ENCODE measurements at regions not wholly inside any gene's neighbourhood (a gene's known extent, or its start where the extent isn't known, plus 50 kb on each side); places are given as distances from the start of the nearest gene placed in this dataset.

DNA sequence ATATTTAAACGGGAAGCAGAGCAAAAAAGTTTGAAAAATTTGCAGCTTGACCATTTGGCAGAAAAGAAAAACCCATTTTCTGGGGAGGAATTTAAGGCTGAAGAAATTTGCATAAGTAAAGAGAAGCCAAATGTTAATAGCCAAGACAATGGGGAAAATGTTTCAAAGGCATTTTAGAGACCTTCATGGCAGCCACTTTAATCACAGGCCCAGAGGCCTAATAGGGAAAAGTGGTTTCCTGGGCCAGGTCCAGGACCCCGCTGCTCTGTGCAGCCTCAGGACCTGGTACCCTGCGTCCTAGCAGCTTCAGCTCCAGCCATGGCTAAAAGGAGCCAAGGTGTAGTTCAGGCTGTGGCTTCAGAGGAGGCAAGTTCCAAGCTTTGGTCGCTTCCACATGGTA, 507.3 kb downstream of the SLCO4C1 start:
- Histone ChIP-seq H4K8ac (replicated peaks; ENCODE audit: insufficient read length, low read depth, low read length) (no peak overlapping the region), H2BK12ac (ENCODE audit: insufficient read length, low read depth, low read length) (no peak overlapping the region), H3K23me2 (ENCODE audit: insufficient read length, low read depth, low read length, poor library complexity, severe bottlenecking) (no peaks in the 10 kb centered on the region), H3K4ac (ENCODE audit: low read depth, low read length) (no peak overlapping the region), H2BK15ac (ENCODE audit: low read depth, low read length) (no peak overlapping the region), H3K27ac (ENCODE audit: insufficient read length, low read depth, low read length) (no peak overlapping the region), H3T11ph (ENCODE audit: low read length) (no peak overlapping the region), H3K23ac (ENCODE audit: insufficient read length, low read depth, low read length) (no peak overlapping the region), H3K18ac (ENCODE audit: insufficient read length, low read depth, low read length) (no peak overlapping the region), H3K27me3 (ENCODE audit: insufficient read depth, low read length) (peaks cover 3% of the 10 kb centered on the region; the same call in 1 of the 2 replicates), H3K14ac (ENCODE audit: insufficient read depth, low read length) (no peak overlapping the region; the same call in 1 of the 2 replicates), H2AFZ (ENCODE audit: low read length) (no peak overlapping the region), H3K4me1 (ENCODE audit: insufficient read depth, low read length) (peaks cover 2% of the 10 kb centered on the region; the same call in 1 of the 2 replicates), H2AK5ac (ENCODE audit: insufficient read length, low read length) (no peak overlapping the region), H2BK120ac (ENCODE audit: low read depth, low read length, poor library complexity, severe bottlenecking) (no peak overlapping the region), H4K5ac (ENCODE audit: insufficient read length, low read depth, low read length) (no peak overlapping the region), H3K79me2 (ENCODE audit: insufficient read depth, low read length) (no peaks in the 10 kb centered on the region), H4K91ac (ENCODE audit: insufficient read length, low read depth, low read length) (no peak overlapping the region), H3K9me3 (ENCODE audit: control insufficient read depth, low read depth, low read length) (no peaks in the 10 kb centered on the region), H3K4me2 (ENCODE audit: insufficient read depth, insufficient read length, low read length) (no peak overlapping the region), H3K56ac (ENCODE audit: insufficient read length, low read depth, low read length) (no peak overlapping the region), H2BK5ac (ENCODE audit: insufficient read length, low read length) (no peak overlapping the region), H3K9ac (ENCODE audit: extremely low read depth, insufficient read length, low read length) (no peak overlapping the region), H3K79me1 (ENCODE audit: insufficient read depth, low read depth, low read length, poor library complexity, severe bottlenecking) (no peaks in the 10 kb centered on the region), H2BK20ac (ENCODE audit: low read depth, low read length, poor library complexity, severe bottlenecking) (no peak overlapping the region), H4K20me1 (ENCODE audit: control insufficient read depth, insufficient read depth, insufficient read length) (no peaks in the 10 kb centered on the region)
- no peak overlapping the region for H3K27ac Mint-ChIP-seq
- H3K4me1 Mint-ChIP-seq = peaks cover 6 to 13% of the 10 kb centered on the region in 2 experiments
- no CpG with 5 or more reads among the region's 4 CpGs for WGBS (ENCODE audit: extremely low coverage, insufficient read length, low lambda C conversion rate)
- H3K36me3 Mint-ChIP-seq (ENCODE audit: insufficient read depth in 1 of 3, low read depth in 3 of 3) = no peaks in the 10 kb centered on the region
- H3K27me3 Mint-ChIP-seq (ENCODE audit: low read depth) = peaks cover 69% of the 10 kb centered on the region
- TF ChIP-seq, protein P1, sequence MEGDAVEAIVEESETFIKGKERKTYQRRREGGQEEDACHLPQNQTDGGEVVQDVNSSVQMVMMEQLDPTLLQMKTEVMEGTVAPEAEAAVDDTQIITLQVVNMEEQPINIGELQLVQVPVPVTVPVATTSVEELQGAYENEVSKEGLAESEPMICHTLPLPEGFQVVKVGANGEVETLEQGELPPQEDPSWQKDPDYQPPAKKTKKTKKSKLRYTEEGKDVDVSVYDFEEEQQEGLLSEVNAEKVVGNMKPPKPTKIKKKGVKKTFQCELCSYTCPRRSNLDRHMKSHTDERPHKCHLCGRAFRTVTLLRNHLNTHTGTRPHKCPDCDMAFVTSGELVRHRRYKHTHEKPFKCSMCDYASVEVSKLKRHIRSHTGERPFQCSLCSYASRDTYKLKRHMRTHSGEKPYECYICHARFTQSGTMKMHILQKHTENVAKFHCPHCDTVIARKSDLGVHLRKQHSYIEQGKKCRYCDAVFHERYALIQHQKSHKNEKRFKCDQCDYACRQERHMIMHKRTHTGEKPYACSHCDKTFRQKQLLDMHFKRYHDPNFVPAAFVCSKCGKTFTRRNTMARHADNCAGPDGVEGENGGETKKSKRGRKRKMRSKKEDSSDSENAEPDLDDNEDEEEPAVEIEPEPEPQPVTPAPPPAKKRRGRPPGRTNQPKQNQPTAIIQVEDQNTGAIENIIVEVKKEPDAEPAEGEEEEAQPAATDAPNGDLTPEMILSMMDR (conservative IDR thresholded peaks at IDR 0.05) = no peak
- no peak for DNase-seq
- no peaks in the 10 kb centered on the region; a peak in 2 of 5 replicates for H3K9me3 Mint-ChIP-seq
- H3K4me3 Mint-ChIP-seq = no peak overlapping the region

All from H9 (cell line).